G401 (cell line): ENCODE measurements at regions not wholly inside any gene's neighbourhood (a gene's known extent, or its start where the extent isn't known, plus 50 kb on each side); places are given as distances from the start of the nearest gene placed in this dataset.

ENCODE experiments used
- DNase-seq: peaks from one replicate; pipeline ENCODE4 v3.0.0-alpha.2; 2015; ENCODE audit warnings: low spot score
- in situ Hi-C: cut with HindIII; loops from 2 replicates; pipeline ENCODE4 v1.10.0; 2016; ENCODE audit warnings: low sequenced_read_pairs, mixed read lengths

DNA sequence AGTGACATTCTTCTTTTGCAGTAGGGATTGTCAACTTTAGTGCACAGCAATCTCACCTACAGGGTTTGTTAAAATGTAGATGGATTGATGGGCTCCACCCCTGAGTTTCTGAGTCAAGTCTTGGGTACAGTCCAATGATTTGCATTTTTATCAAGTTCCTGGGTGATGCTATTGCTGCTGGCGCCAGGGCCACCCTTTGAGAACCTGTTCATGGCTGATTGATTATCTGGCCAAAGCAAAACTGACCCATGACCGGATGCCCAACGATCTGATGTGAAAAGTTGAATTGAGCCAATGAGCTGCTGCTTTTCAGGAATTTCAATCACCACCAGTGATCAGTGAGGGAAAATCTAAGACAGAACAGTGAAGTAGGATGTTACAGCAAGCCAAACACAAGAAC lies 675.3 kb downstream of the TMEM182 start:
- in situ Hi-C loops: no loop called here
- no peak for DNase-seq

DNA sequence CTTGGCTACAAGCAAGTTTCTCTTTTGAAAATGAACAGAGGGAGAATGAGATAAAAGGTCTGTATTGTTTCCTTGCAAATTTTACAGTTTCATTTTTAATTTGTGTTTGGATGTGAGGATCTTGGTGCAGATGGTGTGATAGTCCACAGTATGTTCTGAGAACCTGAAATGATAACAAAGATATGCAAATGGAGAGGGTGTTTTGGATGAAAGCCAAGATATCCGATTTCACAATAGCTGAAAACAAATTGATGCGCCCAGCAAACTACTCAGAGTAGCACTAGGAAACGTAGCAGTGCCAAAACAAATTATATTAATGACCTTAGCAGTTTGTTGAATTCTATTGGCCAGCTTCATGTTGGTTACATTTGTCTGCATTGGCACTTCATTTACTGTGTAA lies 683.5 kb downstream of the TMEM182 start:
- in situ Hi-C loops: no loop called here
- DNase-seq: no peak

DNA sequence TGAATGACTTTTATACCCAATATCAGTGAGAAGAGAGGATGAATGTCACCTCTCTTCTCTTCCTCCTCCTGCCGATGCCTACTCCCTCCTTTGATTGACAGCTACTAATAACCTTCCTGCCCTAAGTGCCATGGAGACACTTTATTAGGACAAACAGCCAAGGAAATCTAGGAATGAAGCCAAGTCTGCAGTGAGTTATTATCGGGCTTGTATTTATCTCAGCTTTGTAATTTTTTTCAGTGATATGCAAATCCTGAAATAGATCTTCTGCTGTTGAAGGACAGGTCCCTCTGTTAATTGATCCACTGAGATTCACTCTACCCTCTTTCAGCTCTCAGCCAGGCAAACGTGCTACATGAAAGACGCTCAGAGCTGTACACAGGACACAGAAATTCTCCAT lies 686.7 kb downstream of the TMEM182 start:
- in situ Hi-C loops: no loop called here

DNA sequence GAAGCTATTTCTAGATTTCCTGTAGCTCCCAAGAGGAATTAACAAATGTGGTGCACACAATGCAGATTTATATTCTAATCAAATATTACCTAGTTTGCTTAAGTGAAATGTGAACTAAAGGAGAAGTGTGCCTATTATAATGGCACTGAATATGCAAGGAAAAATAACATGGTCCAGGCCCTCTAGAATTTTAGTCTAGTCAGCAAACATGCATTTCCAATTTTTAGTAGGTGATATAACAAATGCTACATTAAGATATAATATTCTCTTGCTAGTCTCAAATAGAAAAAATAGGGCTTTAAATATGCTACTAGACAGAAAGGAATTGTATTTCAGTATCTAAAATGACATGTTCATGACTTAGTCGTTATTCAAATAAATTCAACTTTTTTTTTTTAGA lies 689.5 kb downstream of the TMEM182 start:
- DNase-seq: no peak
- in situ Hi-C loops: no loop called here

More for the DNA sequence above, 686.7 kb downstream of the TMEM182 start:
- no peak for DNase-seq

DNA sequence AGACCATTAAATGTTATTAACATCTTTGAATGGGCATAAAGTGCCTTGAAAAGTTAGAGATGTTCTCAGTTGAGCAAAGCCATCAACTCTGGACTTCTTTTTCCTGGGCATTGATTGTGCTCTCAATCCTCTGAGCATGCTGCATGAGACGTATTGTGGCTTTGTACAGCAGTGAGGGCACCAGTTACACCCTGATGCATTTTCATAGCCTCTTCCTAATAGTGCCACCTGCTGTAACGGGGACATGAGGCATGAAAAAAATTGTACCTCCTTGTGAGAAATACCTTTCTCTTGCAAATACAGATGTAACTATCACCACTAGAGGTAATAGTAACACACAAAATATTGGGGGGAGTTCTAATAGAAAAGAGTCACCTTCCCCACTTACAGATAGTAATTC lies 697.5 kb downstream of the TMEM182 start:
- no peak for DNase-seq
- in situ Hi-C loops: no loop called here

DNA sequence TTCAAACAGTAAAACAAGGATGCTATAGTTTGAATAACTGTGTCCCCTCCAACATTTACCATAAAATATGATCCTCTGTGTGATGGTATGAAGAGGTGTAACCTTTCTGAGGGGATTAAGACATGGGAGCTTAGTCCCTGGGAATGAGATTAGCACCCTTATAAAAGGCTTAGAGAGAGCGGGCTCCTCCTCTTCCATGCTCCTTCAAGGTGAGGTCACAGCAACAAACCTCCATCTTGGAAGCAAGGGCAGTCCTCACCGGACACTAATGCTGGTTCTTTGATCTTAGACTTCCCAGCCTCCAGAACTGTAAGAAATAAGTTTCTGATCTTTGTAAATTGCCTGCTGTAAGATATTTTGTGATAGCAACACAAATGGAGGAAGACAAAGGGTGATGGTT lies 700.3 kb downstream of the TMEM182 start:
- no peak for DNase-seq
- in situ Hi-C loops: no loop called here

DNA sequence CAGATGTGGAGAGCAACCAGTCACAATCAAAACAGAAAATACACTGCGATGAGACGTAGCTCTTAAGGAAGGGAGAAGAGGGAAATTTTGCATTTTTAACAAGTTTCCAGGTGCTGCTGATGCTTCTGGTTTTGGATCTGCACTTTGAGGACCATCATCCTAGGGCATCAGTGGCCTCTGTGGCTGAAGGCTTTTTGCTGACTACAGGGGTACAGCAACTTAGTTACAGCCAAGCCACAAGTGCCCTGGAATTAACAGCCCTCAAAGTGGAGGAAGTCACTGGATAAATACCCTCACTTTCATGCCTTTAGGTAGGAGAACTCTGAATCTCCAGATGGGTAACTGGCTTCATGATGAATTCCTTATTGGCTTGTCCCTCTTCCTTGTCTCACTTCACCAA lies 700.9 kb downstream of the TMEM182 start:
- in situ Hi-C loops: no loop called here
- no peak for DNase-seq

DNA sequence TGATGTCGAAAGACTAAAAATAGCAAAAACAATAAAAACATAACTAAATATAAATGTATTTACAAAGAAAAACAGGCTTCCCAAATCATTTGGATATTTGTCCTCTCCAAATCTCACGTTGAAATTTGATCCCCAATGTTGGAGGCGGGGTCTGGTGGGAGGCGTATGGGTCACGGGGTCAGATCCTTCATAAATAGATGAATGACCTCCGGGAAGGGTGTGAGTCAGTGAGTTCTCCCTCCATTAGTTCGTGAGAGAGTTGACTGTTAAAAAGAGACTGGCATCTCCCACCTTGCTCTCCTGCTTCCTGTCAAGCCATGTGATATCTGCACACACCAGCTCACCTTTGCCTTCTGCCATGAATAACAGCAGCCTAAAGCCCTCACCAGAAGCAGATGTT lies 703.0 kb downstream of the TMEM182 start:
- no peak for DNase-seq
- in situ Hi-C loops: no loop called here

DNA sequence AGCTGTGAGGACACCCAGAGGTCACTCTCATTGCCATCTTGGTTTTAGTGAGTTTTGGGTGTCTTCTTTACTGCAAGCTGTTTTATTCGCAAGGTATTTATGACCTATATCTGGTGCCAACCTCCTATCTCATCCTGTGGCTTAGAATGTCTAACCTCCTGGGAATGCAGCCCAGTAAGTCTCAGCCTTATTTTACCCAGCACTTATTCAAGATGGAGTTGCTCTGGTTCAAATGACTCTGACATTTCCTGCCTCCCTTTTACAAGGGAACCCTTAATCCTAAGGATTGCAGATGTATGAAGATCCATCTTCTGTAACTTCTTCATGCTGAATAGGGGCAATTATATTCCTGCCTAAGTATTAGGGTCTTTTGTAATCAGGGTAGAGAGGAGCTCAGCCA lies 708.0 kb downstream of the TMEM182 start:
- DNase-seq: no peak
- in situ Hi-C loops: no loop called here

DNA sequence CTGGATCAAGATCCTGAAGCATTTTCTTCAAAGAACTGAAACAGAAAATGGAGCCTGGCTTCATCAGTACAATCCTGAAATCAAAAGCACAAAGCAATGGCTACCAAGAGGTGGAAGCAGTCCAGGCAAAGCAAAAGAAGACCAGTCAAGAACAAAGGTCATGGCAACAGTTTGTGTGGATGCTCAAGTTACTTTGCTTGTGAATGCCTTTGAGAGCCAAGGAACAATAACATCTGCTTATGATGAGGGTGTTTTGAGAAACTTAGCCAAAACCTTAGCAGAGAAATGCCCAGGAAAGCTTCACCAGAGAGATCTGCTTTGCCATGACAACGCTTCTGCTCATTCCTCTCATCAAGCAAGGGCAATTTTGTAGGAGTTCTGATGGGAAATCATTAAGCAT lies 723.1 kb downstream of the TMEM182 start:
- in situ Hi-C loops: no loop called here
- no peak for DNase-seq

DNA sequence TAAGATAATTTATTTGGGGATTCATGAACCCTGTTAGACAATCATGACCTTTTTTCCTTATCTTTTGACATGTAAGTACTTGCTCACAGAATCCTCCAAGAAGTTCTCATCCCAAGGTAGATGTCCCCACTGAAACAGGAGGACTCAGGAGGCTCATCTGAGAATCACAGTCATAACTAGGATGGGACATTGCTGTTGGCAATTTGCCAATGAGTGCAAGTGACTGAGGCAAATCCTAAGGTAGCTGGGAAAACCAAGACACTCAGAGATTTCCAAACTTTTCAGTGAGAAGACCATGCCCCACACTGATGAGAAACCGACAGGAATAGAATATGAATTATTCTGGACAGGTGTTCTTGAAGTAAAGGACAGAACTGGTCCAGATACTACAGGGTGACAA lies 735.0 kb downstream of the TMEM182 start:
- DNase-seq: no peak
- in situ Hi-C loops: no loop called here

DNA sequence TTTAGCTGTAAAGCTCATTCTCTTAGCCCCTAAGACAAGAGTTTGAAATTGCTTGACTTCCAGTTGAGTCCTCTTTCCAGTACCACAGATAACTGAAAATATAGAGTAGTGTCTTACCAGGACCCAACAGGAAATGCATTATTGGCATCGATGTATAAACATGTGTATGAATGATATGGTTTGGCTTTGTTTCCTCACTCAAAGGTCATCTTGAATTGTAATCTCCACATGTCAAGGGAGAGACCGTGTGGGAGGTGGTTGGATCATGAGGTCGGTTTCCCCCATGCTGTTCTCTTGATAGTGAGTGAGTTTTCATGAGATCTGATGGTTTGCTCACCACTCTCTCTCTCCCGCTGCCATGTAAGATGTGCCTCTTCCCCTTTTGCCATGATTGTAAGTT lies 745.0 kb downstream of the TMEM182 start:
- in situ Hi-C loops: no loop called here
- no peak for DNase-seq

DNA sequence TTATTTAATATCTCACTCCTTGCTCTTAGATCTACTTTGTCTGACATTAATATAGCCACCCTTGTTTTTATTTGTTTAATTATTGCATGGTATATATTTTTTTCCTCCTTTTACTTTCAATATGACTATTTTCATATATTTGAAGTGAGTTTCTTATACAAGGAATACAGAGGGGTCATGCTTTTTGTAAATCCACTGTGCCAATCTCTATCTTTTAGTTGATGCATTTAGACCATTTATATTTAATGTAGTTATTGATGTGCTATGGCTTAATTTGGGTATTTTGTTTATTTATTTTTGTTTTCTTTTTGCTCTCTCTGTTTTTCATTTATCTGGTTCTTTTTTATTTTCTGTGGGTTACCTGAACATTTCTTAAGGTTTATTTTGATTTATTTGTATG lies 750.6 kb downstream of the TMEM182 start:
- no peak for DNase-seq
- in situ Hi-C loops: no loop called here

DNA sequence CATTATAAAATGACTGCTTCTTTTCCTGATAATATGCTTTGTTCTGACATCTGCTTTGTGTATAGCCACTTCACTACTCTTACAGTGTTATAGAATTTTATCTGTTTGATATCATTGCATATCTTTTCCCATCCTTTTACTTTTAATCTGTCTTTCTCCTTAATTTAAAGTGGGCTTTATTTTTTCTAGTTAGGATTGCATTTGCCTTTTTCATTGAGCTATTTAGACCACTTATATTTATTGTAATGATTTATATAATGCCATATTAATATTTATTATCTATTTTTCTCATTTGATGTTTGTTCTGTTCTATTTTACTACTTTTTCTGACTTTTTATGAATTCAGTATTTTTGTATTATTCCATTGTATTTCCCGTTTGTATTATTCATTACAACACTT lies 758.7 kb downstream of the TMEM182 start:
- in situ Hi-C loops: no loop called here
- DNase-seq: no peak

DNA sequence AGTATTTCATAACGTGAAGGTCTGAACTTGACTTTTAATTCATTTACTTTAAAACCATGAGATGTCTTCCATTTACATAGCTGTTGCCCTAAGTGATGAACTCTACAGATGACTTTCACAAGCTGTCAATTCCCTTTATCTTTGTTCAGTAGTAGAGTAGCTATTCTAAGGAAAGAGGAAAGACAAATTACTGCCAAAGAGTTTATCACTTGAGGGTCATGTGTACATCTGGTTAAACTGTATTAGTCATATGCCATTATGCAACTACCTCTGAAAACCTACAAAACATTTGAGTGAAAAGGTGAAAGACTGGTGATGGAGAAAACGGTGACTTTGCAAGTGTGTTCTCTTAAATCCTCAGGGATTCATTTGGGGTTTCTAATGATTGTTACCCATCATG lies 763.9 kb downstream of the TMEM182 start:
- in situ Hi-C loops: no loop called here
- no peak for DNase-seq

DNA sequence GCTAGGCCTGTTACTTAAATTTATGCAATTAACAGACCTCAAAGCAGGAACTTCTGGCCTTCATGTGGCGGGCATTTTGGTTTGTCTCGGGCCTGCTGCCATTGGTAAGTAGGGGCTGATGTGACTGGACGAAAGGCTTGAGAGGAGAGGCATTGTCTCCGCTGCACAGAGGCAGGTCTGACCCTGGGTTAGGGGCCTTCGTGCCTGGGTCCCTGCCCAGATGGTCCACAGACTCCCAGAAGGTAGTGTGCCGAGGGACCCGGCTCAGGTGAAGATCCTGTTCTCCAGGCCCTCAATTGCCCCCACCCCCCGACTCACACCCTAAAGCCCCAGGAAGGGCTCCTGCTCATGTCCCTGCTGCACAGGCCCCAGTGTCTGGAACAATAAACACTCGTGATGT lies 764.9 kb downstream of the TMEM182 start:
- no peak for DNase-seq
- in situ Hi-C loops: no loop called here

DNA sequence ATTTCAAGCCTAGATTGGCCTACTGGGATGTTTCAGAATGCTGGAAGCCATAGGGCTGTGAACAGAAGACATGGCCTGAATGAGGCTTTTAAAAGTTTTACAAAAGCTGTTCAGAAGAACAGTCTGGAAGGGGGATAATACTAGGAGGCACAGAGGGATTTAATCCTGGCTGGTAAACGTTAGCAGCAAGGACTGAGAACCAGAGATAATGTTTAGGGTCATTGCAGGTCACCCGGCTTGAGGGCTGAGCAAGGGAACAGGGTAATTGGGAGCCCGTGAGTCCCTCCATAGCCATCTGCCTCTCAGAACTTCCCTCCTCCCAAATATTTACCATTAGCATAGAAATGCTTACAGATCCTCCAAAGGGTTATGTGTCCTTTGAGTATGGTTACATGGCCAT lies 765.4 kb downstream of the TMEM182 start:
- in situ Hi-C loops: no loop called here
- DNase-seq: no peak

DNA sequence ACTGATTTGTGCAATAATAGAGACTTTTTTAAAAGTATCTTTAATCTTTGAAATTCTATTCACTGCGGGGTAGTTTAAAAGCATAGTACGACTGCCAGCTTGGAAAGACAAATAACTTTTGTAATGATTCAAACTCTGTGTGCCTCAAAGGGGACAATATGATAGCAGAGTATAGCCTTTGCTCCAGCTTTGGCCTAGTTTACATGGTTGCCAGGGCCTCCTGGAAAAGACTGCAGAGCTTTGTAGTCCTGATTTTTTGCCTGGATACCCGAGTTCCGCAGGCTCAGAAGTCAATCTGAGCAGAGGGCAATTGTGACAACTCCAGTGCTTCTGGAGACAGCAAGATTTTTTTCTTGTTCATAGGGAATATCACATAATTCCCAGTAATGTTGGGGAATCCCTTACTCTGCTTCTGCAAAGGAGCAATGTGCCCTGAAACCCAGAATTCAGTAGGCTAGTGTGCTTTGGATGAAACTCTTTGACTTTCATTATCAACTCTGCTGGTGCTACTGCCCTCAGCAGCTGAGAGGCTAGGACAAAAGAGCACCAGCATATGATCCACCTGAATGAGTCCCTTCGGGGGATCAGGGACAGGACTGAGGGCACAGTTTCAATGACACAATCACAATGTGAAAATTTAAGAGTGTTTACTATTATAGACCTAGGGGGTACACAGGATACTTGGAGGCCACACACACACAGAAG lies 768.1 kb downstream of the TMEM182 start:
- no peak for DNase-seq
- in situ Hi-C loops: no loop called here

DNA sequence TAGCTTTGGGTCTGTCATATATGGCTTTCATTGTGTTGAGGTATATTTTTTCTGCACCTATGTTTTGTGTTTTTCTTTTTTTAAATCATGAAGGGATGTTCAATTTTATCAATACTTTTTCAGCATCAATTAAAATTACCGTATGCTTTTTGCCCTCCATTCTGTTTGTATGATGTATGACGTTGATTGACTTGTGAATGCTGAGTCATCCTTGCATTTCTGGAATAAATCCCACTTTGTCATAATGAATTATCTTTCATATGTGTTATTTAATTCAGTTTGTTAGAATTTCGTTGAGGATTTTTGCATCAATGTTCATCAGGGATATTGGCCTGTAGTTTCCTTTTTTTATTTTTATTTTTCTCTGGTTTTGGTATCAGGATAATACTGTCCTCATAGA lies 790.9 kb downstream of the TMEM182 start:
- in situ Hi-C loops: no loop called here
- DNase-seq: no peak

DNA sequence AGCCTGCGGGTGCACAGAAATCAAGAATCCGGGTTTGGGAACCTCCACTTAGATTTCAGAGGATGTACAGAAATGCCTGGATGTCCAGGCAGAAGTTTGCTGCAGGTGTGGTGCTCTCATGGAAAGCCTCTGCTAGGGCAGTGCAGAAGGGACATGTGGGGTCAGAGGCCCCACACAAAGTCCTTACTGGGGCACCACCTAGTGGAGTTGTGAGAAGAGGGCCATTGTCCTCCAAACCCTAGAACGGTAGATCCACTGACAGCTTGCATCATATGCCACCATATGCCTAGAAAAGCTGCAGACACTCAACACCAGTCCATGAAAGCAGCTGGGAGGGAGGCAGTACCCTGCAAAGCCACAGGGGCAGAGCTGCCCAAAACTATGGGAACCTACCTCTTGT lies 833.0 kb downstream of the TMEM182 start:
- in situ Hi-C loops: no loop called here

DNA sequence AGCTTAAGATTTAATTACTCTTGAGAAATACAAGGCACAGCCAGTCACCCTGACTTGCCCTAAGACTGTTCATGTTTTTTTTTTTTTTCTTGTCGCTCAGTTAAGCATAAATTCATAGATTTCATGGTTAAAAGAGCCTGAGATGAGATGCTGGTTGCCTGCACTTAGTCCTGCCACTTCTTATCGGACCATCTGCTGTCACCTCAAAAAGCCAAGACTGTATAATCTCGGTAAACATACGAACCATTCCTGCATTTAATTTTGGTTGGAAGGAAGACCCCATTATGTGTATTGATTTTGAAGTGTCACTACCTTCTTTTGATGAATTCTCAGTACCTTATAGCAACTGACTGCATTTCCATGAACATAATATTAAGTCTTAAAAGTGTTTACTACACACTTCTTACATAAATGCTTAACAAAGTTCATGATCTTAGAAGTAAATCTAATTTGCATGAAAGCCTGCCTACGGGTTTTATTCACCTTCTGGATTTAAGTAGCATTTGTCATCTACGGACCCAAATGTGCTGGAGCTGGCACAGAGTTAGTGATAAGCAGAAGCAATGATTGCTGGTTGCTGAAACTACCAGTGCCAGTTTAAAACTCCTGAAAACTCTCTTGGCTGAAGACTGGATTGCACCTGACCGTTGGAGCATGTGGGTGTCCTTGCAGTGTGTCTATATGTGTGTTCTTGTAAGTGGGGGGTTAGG lies 843.4 kb downstream of the TMEM182 start:
- no peak for DNase-seq
- in situ Hi-C loops: no loop called here

More for the DNA sequence above, 833.0 kb downstream of the TMEM182 start:
- no peak for DNase-seq
